ENCODE measurements at regions not wholly inside any gene's neighbourhood (a gene's known extent, or its start where the extent isn't known, plus 50 kb on each side); places are given as distances from the start of the nearest gene placed in this dataset.

GRCh38 chr18:32542221-32542798 lies 71.6 kb upstream of the GAREM1 start:
- DNase-seq = no peak

- no peak for DNase-seq
Measured at GRCh38 chr18:32530947-32531651, 60.4 kb upstream of the GAREM1 start.

DNA sequence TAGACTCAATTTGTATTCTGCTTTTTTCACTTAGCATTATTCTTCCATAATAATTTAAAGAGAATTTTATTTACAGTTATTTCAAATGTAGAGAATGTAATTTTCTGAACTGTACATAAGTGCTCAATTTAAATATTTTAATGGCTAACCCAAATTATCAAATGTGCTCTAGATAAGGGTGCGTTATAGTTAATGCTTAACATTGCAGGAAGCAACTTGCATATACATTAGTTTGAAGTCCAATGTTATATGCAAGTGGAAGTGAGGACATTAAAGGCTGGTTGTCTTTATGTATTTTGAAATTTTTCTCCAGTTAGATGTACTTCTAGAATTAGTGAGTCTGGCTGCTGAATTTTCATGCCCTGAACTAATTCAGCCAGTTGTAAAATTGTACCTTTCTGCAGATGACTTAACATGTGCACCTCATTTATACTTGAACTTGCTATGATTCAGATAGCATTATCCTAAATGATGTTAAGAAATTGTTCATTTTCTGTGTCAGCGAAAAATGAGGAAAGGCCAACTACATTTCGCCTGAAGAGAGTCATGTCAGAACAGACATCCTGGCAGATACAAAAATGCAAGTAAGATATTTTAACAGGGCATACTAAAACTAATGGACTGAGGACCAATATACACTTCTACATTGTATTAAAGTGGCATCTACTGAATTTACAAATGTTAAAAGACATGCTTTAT lies 59.2 kb upstream of the GAREM1 start:
- no peak for DNase-seq

- no peak for DNase-seq
Measured at GRCh38 chr18:32520771-32521170, 50.1 kb upstream of the GAREM1 start.
